CD1c-positive myeloid dendritic cell (primary cell): ENCODE measurements at regions not wholly inside any gene's neighbourhood (a gene's known extent, or its start where the extent isn't known, plus 50 kb on each side); places are given as distances from the start of the nearest gene placed in this dataset.
"Not testable (repeated sequence)": the region's sequence is repeated elsewhere in the genome, so short reads cannot be mapped to it uniquely, and the experiment has no call there.

Source experiments
- DNase-seq: peaks from one replicate; pipeline ENCODE4 v3.0.0-alpha.2; 2016; ENCODE audit errors: extremely low spot score

- DNase-seq, result no peak
Observed at GRCh38 chr5:98301547-98301946, 471.9 kb upstream of the RGMB start.

GRCh38 chr5:98307811-98308210 lies 465.7 kb upstream of the RGMB start:
- DNase-seq, result no peak

GRCh38 chr5:98308231-98308630 lies 465.2 kb upstream of the RGMB start:
- no peak for DNase-seq

- no peak for DNase-seq
Observed at GRCh38 chr5:98308960-98309359, 464.5 kb upstream of the RGMB start.

- peak; percentile 8 for DNase-seq
Observed at GRCh38 chr5:98309785-98310598, 463.5 kb upstream of the RGMB start.

- no peak for DNase-seq
Observed at GRCh38 chr5:98314292-98314691, 459.2 kb upstream of the RGMB start.

GRCh38 chr5:98318386-98318785 lies 455.1 kb upstream of the RGMB start:
- DNase-seq, result no peak

GRCh38 chr5:98319299-98320011 lies 454.0 kb upstream of the RGMB start:
- DNase-seq, result no peak

GRCh38 chr5:98320343-98320742 lies 453.1 kb upstream of the RGMB start:
- DNase-seq, result no peak

- no peak for DNase-seq
Observed at GRCh38 chr5:98321361-98321760, 452.1 kb upstream of the RGMB start.

- DNase-seq, result not testable (repeated sequence)
Observed at GRCh38 chr5:98325187-98325586, 448.3 kb upstream of the RGMB start.

- no peak for DNase-seq
Observed at GRCh38 chr5:98328015-98328414, 445.4 kb upstream of the RGMB start.

GRCh38 chr5:98330871-98331270 lies 442.6 kb upstream of the RGMB start:
- no peak for DNase-seq

- no peak for DNase-seq
Observed at GRCh38 chr5:98333921-98334320, 439.5 kb upstream of the RGMB start.

GRCh38 chr5:98334946-98335345 lies 438.5 kb upstream of the RGMB start:
- no peak for DNase-seq

GRCh38 chr5:98339141-98339848 lies 434.2 kb upstream of the RGMB start:
- DNase-seq, result no peak

GRCh38 chr5:98341038-98342032 lies 432.1 kb upstream of the RGMB start:
- DNase-seq, result no peak

GRCh38 chr5:98342958-98343660 lies 430.4 kb upstream of the RGMB start:
- DNase-seq, result not testable (repeated sequence)

GRCh38 chr5:98349251-98349989 lies 424.0 kb upstream of the RGMB start:
- no peak for DNase-seq

GRCh38 chr5:98349990-98350365 lies 423.5 kb upstream of the RGMB start:
- no peak for DNase-seq
